ENCODE measurements at regions not wholly inside any gene's neighbourhood (a gene's known extent, or its start where the extent isn't known, plus 50 kb on each side); places are given as distances from the start of the nearest gene placed in this dataset.

GRCh38 chr6:164105705-164106104, 691.2 kb downstream of the QKI start:
- WGBS (ENCODE audit: extremely low coverage, insufficient read length, low lambda C conversion rate) = no CpG with 5 or more reads among the region's 16 CpGs
- Histone ChIP-seq H2BK20ac (ENCODE audit: low read depth, low read length, poor library complexity, severe bottlenecking) (no peak overlapping the region), H3K79me2 (ENCODE audit: insufficient read depth, low read length) (no peaks in the 10 kb centered on the region), H2BK15ac (ENCODE audit: low read depth, low read length) (no peak overlapping the region), H3K14ac (ENCODE audit: insufficient read depth, low read length) (no peak overlapping the region), H4K20me1 (ENCODE audit: control insufficient read depth, insufficient read depth, insufficient read length) (no peaks in the 10 kb centered on the region), H3K27me3 (ENCODE audit: insufficient read depth, low read length) (no peaks in the 10 kb centered on the region), H3K27ac (ENCODE audit: insufficient read length, low read depth, low read length) (no peak overlapping the region), H3K23ac (ENCODE audit: insufficient read length, low read depth, low read length) (no peak overlapping the region), H3K4ac (ENCODE audit: low read depth, low read length) (no peak overlapping the region), H3K18ac (ENCODE audit: insufficient read length, low read depth, low read length) (no peak overlapping the region), H2BK12ac (ENCODE audit: insufficient read length, low read depth, low read length) (no peak overlapping the region), H3K9me3 (ENCODE audit: control insufficient read depth, low read depth, low read length) (no peaks in the 10 kb centered on the region), H4K91ac (ENCODE audit: insufficient read length, low read depth, low read length) (no peak overlapping the region), H2BK120ac (ENCODE audit: low read depth, low read length, poor library complexity, severe bottlenecking) (no peak overlapping the region), H3T11ph (ENCODE audit: low read length) (no peak overlapping the region), H2AK5ac (ENCODE audit: insufficient read length, low read length) (no peak overlapping the region), H3K56ac (ENCODE audit: insufficient read length, low read depth, low read length) (no peak overlapping the region), H2BK5ac (ENCODE audit: insufficient read length, low read length) (no peak overlapping the region), H3K23me2 (ENCODE audit: insufficient read length, low read depth, low read length, poor library complexity, severe bottlenecking) (no peaks in the 10 kb centered on the region), H3K4me2 (ENCODE audit: insufficient read depth, insufficient read length, low read length) (no peak overlapping the region), H2AFZ (ENCODE audit: low read length) (no peak overlapping the region), H3K79me1 (ENCODE audit: insufficient read depth, low read depth, low read length, poor library complexity, severe bottlenecking) (no peaks in the 10 kb centered on the region), H4K8ac (replicated peaks; ENCODE audit: insufficient read length, low read depth, low read length) (no peak overlapping the region), H3K9ac (ENCODE audit: extremely low read depth, insufficient read length, low read length) (no peak overlapping the region), H3K4me1 (ENCODE audit: insufficient read depth, low read length) (peaks cover 3% of the 10 kb centered on the region; the same call in 1 of the 2 replicates), H4K5ac (ENCODE audit: insufficient read length, low read depth, low read length) (no peak overlapping the region)
- Mint-ChIP-seq H3K36me3 (ENCODE audit: insufficient read depth in 1 of 3, low read depth in 3 of 3) (peaks cover 0 to 13% (median 0%) of the 10 kb centered on the region in 3 experiments; a peak in 2 of 7 replicates), H3K9me3 (peaks cover 0 to 3% of the 10 kb centered on the region in 2 experiments; a peak in 3 of 5 replicates), H3K4me1 (peaks cover 21 to 27% of the 10 kb centered on the region in 2 experiments), H3K27ac (no peak overlapping the region; a peak in 1 of 7 replicates), H3K4me3 (no peak overlapping the region; a peak in 1 of 5 replicates), H3K27me3 (ENCODE audit: low read depth) (no peaks in the 10 kb centered on the region; the same call in 1 of the 2 replicates)
- no peak for DNase-seq
- no peak for TF ChIP-seq CTCF (conservative IDR thresholded peaks at IDR 0.05)

Measured in H9 (cell line).